ACHN (cell line): ENCODE measurements at regions not wholly inside any gene's neighbourhood (a gene's known extent, or its start where the extent isn't known, plus 50 kb on each side); places are given as distances from the start of the nearest gene placed in this dataset.
"Not testable (repeated sequence)": the region's sequence is repeated elsewhere in the genome, so short reads cannot be mapped to it uniquely, and the experiment has no call there.

Source experiments
- DNase-seq: peaks from one replicate; pipeline ENCODE4 v3.0.0-alpha.2; 2015
- in situ Hi-C: cut with HindIII; loops from 2 replicates; pipeline ENCODE4 v1.10.0; 2017; ENCODE audit warnings: low sequenced_read_pairs, low pct_ligation_motif_present, low pct_unique_long_range_greater_than_20kb

- DNase-seq: peak; percentile 67
- in situ Hi-C loops: no loop called here
Measured at GRCh38 chr9:129561594-129562281, 59.2 kb downstream of the C9orf50 start.

DNA sequence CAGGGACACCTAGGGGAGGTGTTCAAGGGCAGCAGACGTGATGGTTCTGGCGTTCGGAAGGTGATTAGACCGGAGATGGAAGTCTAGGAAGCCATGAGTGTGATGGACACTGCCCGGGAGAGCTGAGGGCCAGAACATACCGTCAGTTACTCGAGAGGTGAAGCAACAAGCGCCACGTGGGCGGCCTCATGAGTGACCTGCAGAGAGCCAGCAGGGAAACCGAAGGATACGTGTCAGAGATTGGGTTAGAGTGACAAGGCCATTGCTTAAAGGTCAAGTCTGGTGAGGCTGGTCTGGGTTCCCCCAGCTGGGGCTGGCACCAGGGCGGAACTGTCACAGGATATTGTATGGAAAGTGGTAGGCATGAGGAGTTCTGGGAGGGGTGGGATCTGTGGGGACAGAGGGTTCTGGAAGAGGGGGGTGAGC is 60.0 kb downstream of the C9orf50 start:
- DNase-seq: no peak
- in situ Hi-C loops: no loop called here

DNA sequence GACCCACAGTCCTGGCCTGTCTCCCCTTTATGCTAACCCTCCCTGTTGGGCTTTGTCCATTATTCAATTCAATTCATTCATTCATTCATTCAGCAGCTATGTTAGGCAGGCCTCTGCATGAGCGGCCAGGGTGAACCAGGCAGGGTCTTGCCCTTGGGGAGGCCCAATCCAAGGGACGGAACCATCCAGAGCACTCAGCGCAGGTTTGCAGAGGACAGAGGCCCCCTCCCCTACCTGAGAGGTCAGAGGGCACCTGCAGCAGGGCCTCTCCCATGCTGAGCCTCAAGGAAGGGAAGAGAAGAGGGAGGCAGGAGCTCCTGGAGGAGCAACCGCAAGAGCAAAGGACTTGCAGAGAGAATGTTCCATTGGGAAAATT is 61.4 kb downstream of the C9orf50 start:
- in situ Hi-C loops: no loop called here
- DNase-seq: no peak

DNA sequence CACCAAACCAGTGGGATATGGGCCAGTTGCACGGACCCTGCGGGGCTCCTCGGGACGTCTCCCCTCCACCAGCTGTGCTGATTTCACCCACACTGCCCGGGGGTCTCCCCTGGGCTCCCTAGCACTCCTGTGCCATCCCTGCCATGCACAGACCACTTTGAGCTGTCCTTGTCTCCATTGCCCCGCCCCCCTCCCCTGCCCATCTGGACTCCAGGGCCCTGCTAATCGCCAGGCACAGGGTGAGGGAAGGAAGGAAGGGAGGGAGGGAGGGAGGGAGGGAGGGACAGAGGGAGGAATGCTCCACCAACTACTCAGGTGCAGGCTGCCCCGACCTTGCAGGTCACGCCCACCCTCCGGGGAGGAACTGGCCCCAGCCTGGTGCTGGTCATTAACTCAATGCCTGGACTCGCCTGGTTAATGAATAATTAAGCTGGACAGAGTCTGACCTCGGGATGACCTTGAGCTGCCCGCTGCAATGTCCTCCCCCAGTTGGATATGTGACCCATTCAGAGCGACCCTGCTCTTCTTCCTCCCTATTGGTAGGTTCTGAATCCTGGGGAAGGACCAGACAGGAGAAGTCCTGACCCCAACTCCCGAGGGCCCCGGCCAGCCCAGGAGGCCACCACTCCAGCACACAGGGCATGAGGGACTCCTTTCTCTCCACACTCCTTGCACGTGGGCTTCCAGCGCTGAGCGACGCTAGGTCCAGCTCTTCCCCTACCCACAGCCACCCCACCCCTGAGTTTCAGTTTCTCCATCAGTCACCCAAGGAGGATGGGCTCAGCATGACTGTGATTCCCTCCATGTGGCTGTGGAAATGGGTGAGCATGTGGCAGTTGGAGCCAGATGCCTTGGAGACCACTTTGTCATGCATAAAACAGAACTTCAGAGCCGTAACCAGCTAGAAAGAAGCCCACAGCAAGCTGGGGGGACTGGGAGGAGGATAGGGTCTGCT is 62.1 kb downstream of the C9orf50 start:
- in situ Hi-C loops: no loop called here
- DNase-seq: no peak

DNA sequence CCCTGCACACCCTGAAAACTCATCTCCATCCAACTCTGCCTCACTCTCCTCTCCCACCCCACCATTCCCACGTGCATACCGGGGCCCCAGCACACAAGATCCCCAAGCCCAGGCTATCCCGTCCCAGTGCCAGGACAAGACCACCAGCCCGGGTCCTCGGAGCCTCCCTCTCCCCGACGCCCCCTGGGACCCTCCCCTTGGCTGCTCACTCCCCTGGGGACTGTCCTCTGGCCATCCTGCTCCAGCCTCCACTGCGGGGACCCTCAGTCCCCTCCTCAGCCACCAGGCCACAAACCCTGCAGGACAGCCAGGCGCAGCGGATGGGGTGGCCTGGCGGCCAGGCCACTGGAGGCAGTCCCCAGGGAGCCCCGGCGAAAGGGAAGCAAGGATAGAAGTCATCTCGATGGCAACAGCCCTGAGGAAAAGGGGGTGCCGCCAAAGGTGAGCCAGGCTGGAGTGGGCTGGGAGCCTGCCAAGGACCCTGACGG is 62.8 kb downstream of the C9orf50 start:
- DNase-seq: no peak
- in situ Hi-C loops: no loop called here

DNA sequence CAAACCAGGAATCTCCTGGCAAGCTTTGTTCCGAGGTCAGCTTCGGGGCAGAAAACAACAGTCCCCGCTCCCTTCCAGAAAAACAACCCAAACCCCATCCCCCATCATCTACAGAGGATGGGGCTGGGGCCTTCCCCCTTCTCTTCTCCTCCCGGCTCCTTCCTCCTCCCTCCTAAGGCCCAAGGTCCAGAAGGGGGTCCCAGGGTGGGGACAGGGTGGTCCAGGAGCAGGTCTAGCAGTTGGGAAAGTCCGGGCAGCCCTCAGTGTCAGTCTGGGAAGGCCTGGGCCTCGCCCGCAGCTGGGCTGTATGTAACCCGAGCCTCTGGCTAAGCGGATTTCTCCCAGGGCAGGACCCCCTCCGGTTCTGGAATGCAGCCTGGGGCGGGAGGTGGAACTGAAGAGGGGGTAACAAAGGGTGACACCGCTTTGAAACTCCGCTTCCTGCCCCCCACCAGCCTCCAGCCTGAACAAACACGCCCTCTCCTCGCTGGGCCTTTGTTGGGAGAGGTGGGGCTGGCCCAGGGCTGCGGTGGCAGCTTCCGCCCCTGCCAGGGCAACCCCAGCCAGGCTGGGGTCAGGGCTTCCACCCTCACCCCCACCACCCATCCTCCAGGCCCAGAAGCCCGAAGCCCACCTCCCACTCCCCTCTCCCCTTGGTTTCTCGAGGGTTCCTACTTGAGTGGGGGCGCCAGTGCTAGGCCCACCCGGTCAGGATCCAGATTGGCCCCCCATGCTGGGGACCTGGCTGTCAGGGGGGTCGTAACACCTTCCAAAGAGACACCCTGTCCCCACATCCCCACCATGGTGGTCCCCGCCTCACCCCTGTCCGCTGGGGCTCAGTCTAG is 63.5 kb downstream of the C9orf50 start:
- DNase-seq: no peak
- in situ Hi-C loops: no loop called here

GRCh38 chr9:129556491-129557191 is 64.3 kb downstream of the C9orf50 start:
- DNase-seq: no peak
- in situ Hi-C loops: no loop called here

DNA sequence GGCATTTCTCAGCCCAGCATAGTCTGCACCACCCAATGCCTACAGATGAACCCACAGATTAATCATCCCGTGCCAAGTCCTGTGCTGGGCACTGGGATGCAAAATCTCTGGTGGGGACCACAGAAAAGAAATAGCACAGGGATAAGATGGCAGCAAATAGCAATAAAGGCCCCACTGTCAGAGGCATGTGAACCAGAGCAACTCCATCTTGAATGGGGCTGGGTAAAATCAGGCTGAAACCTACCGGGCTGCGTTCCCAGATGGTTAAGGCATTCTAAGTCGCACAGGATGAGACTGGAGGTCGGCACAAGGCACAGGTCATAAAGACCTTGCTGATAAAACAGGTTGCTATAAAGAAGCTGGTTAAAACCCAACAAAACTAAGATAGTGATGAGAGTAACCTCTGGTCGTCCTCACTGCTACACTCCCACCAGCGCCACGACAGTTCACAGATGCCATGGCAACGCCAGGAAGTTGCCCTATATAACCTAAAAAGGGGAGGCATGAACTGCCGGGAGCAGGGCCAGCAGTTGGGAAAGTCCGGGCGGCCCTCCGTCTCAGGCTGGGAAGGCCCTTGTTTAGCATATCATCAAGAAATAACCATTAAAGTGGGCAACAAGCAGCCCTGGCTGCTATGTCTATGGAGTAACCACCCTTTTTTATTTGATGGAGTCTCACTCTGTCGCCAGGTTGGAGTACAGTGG is 65.2 kb downstream of the C9orf50 start:
- DNase-seq: no peak
- in situ Hi-C loops: no loop called here

GRCh38 chr9:129554649-129555048 is 66.3 kb downstream of the C9orf50 start:
- in situ Hi-C loops: no loop called here
- no peak for DNase-seq

GRCh38 chr9:129553277-129553676 is 67.6 kb downstream of the C9orf50 start:
- in situ Hi-C loops: no loop called here
- no peak for DNase-seq

DNA sequence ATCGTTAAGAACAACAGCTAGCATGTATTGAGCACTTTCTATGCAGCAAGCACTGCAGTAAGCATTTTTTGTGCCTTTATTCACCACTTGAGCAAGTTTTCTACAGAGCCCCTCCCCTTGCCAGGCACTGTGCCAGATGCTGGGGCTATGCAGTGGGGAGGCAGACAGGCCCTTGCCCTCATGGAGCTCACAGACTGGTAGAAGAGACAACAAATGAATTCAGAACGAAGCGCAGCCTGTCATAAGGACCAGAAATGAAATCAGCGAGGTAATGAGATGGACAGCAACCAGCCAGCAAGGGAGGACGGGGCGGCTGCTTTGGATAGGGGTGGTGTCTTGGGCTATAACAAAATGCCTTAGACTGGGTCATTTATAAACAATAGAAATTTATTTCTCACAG is 68.8 kb downstream of the C9orf50 start:
- in situ Hi-C loops: no loop called here
- no peak for DNase-seq

GRCh38 chr9:129551393-129551973 is 69.4 kb downstream of the C9orf50 start:
- no peak for DNase-seq
- in situ Hi-C loops: no loop called here

DNA sequence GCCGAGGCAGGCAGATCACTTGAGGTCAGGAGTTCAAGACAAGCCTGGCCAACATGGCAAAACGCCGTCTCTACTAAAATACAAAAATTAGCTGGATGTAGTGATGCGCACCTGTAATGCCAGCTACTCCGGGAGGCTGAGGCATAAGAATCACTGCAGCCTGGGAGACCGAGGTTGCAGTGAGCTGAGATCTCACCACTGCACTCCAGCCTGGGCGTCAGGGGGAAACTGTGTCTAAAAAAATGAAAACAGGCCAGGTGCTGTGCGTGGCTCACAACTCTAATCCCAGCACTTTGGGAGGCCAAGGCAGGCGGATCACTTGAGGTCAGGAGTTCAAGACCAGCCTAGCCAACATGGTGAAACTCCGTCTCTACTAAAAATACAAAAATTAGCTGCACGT is 69.9 kb downstream of the C9orf50 start:
- DNase-seq, in situ Hi-C loops: not testable (repeated sequence)

DNA sequence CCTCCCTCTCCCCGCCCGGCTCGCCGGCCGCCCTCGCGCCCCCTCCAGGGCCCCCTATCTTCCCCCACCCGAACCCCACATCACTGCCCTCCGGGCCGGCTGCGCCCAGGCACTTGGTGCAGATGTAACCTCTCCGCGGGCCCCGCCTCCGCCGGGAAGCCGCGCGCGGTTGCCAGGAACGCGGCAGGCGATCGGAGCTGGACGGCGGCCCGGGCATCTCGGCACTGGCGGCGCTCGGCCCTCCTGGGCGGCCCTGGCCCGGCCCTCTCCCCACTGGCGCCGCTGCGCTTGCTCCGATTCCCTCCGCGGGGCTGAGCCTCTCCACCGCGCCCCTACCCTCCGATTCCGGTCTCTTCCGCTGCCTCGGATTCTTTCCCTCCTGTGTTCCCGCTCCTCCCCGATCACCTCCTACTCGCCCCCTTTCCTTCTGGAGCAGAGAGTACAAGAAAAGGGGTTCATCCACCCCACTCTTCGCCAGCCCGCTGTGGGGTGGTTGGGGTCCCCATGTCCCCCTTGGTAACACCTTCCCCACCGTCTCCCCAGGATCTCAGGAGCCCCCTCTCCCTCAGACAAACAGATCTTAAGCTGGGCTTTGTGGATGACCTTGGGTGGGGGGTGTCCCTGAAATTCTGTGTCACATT is 70.6 kb downstream of the C9orf50 start:
- DNase-seq: peak; percentile 17
- in situ Hi-C loops: no loop called here

- in situ Hi-C loops: no loop called here
- DNase-seq: no peak
Measured at GRCh38 chr9:129549684-129550083, 71.2 kb downstream of the C9orf50 start.

DNA sequence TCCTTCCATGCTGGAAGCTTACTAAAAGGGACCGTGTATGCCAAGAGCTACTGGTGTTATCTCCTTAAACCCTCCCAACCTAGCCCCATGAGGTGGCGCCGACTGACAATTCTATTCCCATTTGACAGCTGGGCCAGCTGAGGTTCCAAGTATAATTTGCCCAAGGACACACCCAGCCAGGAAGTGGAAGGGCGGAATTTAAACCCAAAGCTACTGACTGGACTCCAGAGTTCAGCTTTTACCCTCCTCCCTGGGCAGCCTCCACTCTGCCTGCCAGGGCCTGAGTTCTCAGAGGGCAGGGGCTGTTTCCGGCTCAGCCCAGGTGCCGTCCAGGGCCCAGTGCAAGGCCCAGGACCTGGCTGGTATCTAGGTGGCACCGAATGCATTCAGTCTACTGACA is 71.8 kb downstream of the C9orf50 start:
- in situ Hi-C loops: no loop called here
- no peak for DNase-seq

GRCh38 chr9:129548571-129549135 is 72.2 kb downstream of the C9orf50 start:
- DNase-seq: no peak
- in situ Hi-C loops: no loop called here
